GM12864 (cell line): ENCODE measurements at regions not wholly inside any gene's neighbourhood (a gene's known extent, or its start where the extent isn't known, plus 50 kb on each side); places are given as distances from the start of the nearest gene placed in this dataset.
"Not testable (repeated sequence)": the region's sequence is repeated elsewhere in the genome, so short reads cannot be mapped to it uniquely, and the experiment has no call there.

Source experiments
- DNase-seq: peaks from one replicate; pipeline ENCODE4 v3.0.0-alpha.2; 2011; ENCODE audit warnings: low read depth
- H3K4me3 ChIP-seq: 2 replicates; pipeline ENCODE4 v1.5.1; 2011; ENCODE audit warnings: mild to moderate bottlenecking, low read depth, low read length, control low read depth
- TF ChIP-seq, protein P1 (sequence below): IDR thresholded peaks from 2 replicates; pipeline ENCODE4 v1.5.1; 2011; ENCODE audit warnings: low read depth, mild to moderate bottlenecking, moderate library complexity, low read length, control low read depth, inconsistent platforms; ENCODE audit errors: missing control alignments

DNA sequence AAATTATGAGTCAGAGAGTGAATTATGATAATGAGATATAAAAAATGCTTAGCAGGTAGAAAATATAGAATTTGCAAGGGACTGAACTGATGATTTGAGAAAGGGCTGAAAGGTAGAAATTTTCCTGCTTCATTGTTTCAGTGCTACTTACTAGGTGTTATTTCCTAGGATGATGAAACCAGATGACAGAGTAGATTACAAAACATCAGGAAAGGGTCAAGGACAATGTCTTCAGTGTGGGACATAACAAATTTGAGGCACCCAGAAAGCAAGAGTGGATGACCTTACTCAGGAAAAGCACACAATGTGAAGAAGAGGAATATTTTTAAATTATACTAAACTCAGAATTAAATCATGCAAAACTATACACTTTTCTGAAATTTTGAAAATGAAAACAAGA lies 102.1 kb downstream of the SHCBP1 start:
- no peak for DNase-seq
- TF ChIP-seq, protein P1, sequence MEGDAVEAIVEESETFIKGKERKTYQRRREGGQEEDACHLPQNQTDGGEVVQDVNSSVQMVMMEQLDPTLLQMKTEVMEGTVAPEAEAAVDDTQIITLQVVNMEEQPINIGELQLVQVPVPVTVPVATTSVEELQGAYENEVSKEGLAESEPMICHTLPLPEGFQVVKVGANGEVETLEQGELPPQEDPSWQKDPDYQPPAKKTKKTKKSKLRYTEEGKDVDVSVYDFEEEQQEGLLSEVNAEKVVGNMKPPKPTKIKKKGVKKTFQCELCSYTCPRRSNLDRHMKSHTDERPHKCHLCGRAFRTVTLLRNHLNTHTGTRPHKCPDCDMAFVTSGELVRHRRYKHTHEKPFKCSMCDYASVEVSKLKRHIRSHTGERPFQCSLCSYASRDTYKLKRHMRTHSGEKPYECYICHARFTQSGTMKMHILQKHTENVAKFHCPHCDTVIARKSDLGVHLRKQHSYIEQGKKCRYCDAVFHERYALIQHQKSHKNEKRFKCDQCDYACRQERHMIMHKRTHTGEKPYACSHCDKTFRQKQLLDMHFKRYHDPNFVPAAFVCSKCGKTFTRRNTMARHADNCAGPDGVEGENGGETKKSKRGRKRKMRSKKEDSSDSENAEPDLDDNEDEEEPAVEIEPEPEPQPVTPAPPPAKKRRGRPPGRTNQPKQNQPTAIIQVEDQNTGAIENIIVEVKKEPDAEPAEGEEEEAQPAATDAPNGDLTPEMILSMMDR, result no peak
- no peak overlapping the region for H3K4me3 ChIP-seq

DNA sequence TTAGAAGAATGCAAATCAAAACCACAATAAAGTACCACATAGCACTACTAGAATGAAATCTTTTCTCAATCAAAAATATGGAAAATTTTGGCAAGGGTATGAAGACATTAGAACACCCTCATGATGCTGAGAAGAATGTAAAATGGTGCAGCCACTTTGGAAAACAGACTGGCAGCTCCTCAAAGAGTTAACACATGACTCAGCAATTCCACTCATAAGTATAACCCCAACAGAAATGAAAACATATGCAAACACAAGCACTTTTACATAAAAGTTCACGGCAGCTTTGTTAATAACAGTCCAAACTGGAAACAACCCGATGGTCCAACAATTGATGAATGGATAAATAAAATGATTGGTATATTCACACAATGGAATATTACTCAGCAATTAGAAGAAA lies 124.5 kb downstream of the SHCBP1 start:
- H3K4me3 ChIP-seq, result no peak overlapping the region
- DNase-seq, result no peak
- TF ChIP-seq, protein P1, result no peak

DNA sequence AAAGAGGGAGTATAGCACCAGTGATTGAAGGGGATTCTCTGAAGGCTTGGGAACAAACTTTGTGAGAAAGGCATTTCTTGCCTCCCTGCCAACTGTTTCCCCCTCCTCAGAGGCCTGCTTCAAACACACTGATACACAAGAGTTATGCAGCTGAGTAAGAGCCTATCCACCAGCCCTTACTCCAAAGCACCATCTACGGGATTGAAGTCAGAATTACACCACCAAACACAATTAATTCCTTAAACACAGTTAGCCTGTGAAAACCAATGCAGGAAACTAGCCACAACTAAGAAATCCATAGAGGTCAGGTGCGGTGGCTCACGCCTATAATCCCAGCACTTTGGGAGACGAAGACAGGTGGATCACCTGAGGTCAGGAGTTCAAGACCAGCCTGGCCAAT lies 138.3 kb downstream of the SHCBP1 start:
- DNase-seq, result no peak
- TF ChIP-seq, protein P1, result no peak
- H3K4me3 ChIP-seq, result no peak overlapping the region

DNA sequence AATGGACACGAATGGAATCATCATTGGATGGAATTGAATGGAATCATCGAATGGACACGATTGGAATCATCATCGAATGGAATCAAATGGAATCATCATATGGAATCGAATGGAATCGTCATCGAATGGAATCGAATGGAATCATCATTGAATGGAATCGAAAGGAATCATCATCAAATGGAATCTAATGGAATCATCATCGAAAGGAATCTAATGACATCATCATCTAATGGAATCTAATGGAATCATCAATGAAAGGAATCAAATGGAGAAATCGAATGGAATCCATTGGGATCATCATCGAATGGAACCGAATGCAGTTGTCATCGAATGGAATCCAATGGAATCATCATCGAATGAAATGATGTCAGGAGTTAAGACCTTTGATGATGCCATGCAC lies 154.9 kb downstream of the SHCBP1 start:
- TF ChIP-seq, protein P1, result no peak
- no peak for DNase-seq
- no peak overlapping the region for H3K4me3 ChIP-seq

DNA sequence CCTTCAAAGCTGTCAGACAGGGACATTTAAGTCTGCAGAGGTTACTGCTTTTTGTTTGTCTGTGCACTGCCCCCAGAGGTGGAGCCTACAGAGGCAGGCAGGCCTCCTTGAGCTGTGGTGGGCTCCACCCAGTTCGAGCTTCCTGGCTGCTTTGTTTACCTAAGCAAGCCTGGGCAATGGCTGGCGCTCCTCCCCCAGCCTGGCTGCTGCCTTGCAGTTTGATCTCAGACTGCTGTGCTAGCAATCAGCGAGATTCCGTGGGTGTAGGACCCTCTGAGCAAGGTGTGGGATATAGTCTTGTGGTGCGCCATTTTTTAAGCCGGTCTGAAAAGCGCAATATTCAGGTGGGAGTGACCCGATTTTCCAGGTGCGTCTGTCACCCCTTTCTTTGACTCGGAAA lies 166.4 kb downstream of the SHCBP1 start:
- H3K4me3 ChIP-seq, DNase-seq: not testable (repeated sequence)

DNA sequence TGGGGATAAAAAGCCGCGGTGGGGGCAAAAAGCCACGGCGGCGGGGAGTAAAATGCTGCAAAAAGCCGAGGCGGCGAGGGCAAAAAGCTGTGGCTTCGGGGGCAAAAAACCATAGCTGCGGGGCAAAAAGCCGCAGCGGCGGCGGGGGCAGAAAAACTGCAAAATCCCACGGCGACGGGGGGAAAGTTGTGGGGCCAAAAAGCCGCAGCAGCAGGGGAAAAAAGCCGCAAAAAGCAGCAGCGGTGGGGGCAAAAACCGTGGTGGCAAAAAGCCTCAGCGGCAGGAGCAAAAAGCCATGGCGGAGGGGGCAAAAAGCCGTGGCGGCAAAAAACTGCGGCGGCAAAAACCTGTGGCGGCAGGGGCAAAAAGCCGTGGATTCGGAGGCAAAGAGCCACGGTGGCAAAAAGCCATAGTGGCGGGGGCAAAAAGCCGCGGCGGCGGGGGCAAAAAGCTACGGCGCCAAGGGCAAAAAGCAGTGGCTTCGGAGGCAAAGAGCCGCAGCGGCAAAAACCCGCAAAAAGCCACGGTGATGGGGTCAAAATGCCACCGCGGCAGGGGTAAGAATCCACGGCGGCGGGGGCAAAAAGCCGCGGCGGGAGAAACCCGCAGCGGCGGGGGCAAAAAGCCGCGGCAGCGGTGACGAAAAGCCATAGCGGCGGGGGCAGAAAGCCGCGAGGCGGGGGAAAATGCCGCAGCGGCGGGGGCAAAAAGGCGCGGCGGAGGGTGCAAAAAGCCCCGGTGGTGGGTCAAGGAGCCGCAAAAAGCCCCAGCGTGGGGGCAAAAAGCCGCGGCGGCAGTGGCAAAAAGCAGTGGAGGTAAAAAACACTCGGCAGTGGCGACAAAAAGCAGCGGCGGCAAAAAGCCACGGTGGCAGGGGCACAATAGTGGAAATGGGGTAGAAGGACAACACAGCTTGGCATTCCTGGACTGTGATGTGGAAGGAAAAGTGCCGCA lies 192.8 kb downstream of the SHCBP1 start:
- no peak overlapping the region for H3K4me3 ChIP-seq
- DNase-seq, result no peak
- TF ChIP-seq, protein P1, result no peak

DNA sequence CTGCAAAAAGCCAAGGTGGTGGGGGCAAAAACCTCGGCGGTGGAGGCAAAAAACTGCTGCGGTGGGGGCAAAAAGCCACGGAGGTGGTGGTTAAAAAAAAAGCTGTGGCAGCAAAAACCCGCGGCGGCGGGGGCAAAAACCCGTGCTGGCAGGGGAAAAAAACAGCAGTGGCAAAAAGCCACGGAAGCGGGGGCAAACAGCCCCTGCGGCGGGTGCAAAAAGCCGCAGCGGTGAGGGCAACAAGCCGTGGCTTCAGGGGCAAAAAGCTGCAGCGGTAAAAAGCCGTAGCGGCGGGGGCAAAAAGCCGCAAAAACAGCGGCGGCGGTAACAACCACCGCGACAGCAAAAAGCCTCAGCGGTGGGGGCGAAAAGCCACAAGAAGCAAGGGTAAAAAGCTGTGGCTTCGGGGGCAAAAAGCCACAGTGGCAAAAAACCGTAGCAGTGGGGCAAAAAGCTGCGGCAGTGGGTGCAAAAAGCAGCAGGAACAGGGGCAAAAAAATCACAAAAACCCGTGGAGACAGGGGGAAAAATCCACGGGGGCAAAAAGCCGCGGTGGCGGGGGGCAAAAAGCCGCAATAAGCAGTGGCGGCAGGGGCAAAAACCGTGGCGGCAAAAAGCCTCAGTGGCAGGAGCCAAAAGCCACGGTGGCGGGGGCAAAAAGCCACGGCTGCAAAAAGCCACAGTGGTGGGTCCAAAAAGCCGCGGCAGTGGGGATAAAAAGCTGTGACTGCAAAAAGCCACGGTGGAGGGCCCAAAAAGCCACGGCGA lies 193.7 kb downstream of the SHCBP1 start:
- TF ChIP-seq, protein P1, result no peak
- no peak overlapping the region for H3K4me3 ChIP-seq
- no peak for DNase-seq
